ENCODE measurements at regions not wholly inside any gene's neighbourhood (a gene's known extent, or its start where the extent isn't known, plus 50 kb on each side); places are given as distances from the start of the nearest gene placed in this dataset.

- TF ChIP-seq CTCF (IDR thresholded peaks at IDR 0.05; ENCODE audit: low read length) = no peak
- TF ChIP-seq EZH2 (optimal IDR thresholded peaks at IDR 0.05; ENCODE audit: low read depth, low read length) = no peak
- TF ChIP-seq EZH2phosphoT487 (IDR thresholded peaks at IDR 0.05; ENCODE audit: low read length) = no peak
Measured at GRCh38 chr6:19035461-19036195, 648.5 kb downstream of the RNF144B start.

Measured in MM.1S (cell line).